PC-9 (cell line): ENCODE measurements at regions not wholly inside any gene's neighbourhood (a gene's known extent, or its start where the extent isn't known, plus 50 kb on each side); places are given as distances from the start of the nearest gene placed in this dataset.

ENCODE experiments used
- BruUV-seq: library from RNA; stranded (reverse); fragments of 400-500 nt; replicated peaks from 2 replicates; lab custom pipeline; 2021; lab: Mats Ljungman, UMichigan
- CTCF ChIA-PET: fragments of 300-600 bp; sonication (Branson Sonifier 250); formaldehyde crosslinking; loops from one replicate; lab custom pipeline; 2022; ENCODE audit warnings: antibody characterized with exemption; lab: Charles Lee
- POLR2A ChIA-PET: fragments of 300-600 bp; sonication (Branson Sonifier 250); formaldehyde crosslinking; loops from one replicate; lab custom pipeline; 2022; ENCODE audit warnings: antibody characterized with exemption; ENCODE audit not compliant: unreplicated experiment; lab: Charles Lee
- DNase-seq, 2 experiments: peaks; one replicate each; pipeline versions ENCODE4 v3.0.0 to v3.0.0-alpha.2; 2015 to 2022; ENCODE audit warnings: mixed read lengths in 1 of 2
- H2AFZ ChIP-seq: fragments of 200-600 bp; sonication (generic); 2 replicates; pipeline ENCODE4 v1.8.1; 2017; ENCODE audit warnings: antibody characterized with exemption
- H3F3A ChIP-seq: fragments of 200-600 bp; sonication (generic); 2 replicates; pipeline ENCODE4 v1.8.1; 2017; ENCODE audit warnings: antibody characterized with exemption, mild to moderate bottlenecking, low read depth; ENCODE audit not compliant: insufficient read depth
- H3K27ac ChIP-seq: fragments of 200-600 bp; sonication (generic); 2 replicates; pipeline ENCODE4 v1.6.1; 2016; ENCODE audit warnings: mixed run types
- H3K27me3 ChIP-seq: fragments of 200-600 bp; sonication (generic); 2 replicates; pipeline ENCODE4 v1.6.1; 2016; ENCODE audit warnings: low read depth, mixed run types; ENCODE audit not compliant: insufficient read depth
- H3K36me3 ChIP-seq: fragments of 200-600 bp; sonication (generic); 2 replicates; pipeline ENCODE4 v1.6.1; 2016; ENCODE audit warnings: low read depth, mixed run types
- H3K4me1 ChIP-seq: fragments of 200-600 bp; sonication (generic); replicated peaks from 2 replicates; pipeline ENCODE4 v1.6.1; 2016; ENCODE audit warnings: mixed run types; ENCODE audit not compliant: insufficient read depth
- H3K4me2 ChIP-seq: fragments of 200-600 bp; sonication (generic); 2 replicates; pipeline ENCODE4 v1.6.1; 2017; ENCODE audit warnings: mixed run types
- H3K4me3 ChIP-seq: fragments of 200-600 bp; sonication (generic); 2 replicates; pipeline ENCODE4 v1.6.1; 2016; ENCODE audit warnings: mixed run types
- H3K79me2 ChIP-seq: fragments of 200-600 bp; sonication (generic); 2 replicates; pipeline ENCODE4 v1.6.1; 2017; ENCODE audit warnings: low read depth, mixed run types
- H3K9me2 ChIP-seq: fragments of 200-600 bp; sonication (generic); 2 replicates; pipeline ENCODE4 v1.8.1; 2017; ENCODE audit warnings: mild to moderate bottlenecking; ENCODE audit not compliant: insufficient read depth
- H3K9me3 ChIP-seq: fragments of 200-600 bp; sonication (generic); 2 replicates; pipeline ENCODE4 v1.8.1; 2016; ENCODE audit warnings: low read depth; ENCODE audit not compliant: insufficient read depth
- H4K20me1 ChIP-seq: fragments of 200-600 bp; sonication (generic); 2 replicates; pipeline ENCODE4 v1.8.1; 2017; ENCODE audit not compliant: insufficient read depth
- CTCF ChIP-seq: fragments of 200-600 bp; sonication (generic); conservative IDR thresholded peaks from 2 replicates; pipeline ENCODE4 v1.6.1; 2017; ENCODE audit warnings: mixed run types, antibody characterized with exemption, mild to moderate bottlenecking, moderate library complexity
- EZH2 ChIP-seq: fragments of 200-600 bp; sonication (generic); IDR thresholded peaks from 2 replicates; pipeline ENCODE4 v1.8.0; 2017; ENCODE audit warnings: antibody characterized with exemption, low read depth
- intact Hi-C: fragments of 100-400 bp; cut with micrococcal nuclease; formaldehyde crosslinking; loops from one replicate; pipeline ENCODE4 v1.10.0; 2022; ENCODE audit not compliant: unreplicated experiment

- Histone ChIP-seq H3K27ac (no peak overlapping the region), H3K4me1 (no peaks in the 10 kb centered on the region), H2AFZ (no peak overlapping the region), H3F3A (no peaks in the 10 kb centered on the region), H3K36me3 (no peaks in the 10 kb centered on the region), H3K9me2 (no peaks in the 10 kb centered on the region; the same call in 1 of the 2 replicates), H3K4me2 (no peak overlapping the region), H3K4me3 (no peak overlapping the region), H3K27me3 (no peaks in the 10 kb centered on the region), H3K79me2 (no peaks in the 10 kb centered on the region), H4K20me1 (no peaks in the 10 kb centered on the region), H3K9me3 (no peaks in the 10 kb centered on the region)
- DNase-seq: no peak
- TF ChIP-seq EZH2: no peak
- TF ChIP-seq CTCF: no peak
- intact Hi-C loops: no loop called here
- ChIA-PET POLR2A (no interaction called here), CTCF (no interaction called here)
- BruUV-seq: no TSS peak
These were observed 570.7 kb downstream of the EPHA4 start for GRCh38 chr2:221001381-221001801.

- no peaks in the 10 kb centered on the region for H3K4me1 ChIP-seq
- TF ChIP-seq CTCF (no peak), EZH2 (no peak)
- no peaks in the 10 kb centered on the region for H3F3A ChIP-seq
- H3K4me3 ChIP-seq: no peak overlapping the region
- BruUV-seq: no TSS peak
- no peaks in the 10 kb centered on the region for H3K36me3 ChIP-seq
- no peaks in the 10 kb centered on the region; the same call in 1 of the 2 replicates for H3K9me2 ChIP-seq
- no peak overlapping the region for H3K4me2 ChIP-seq
- no peak for DNase-seq
- no peak overlapping the region for H2AFZ ChIP-seq
- intact Hi-C loops: no loop called here
- CTCF ChIA-PET: no interaction called here
- POLR2A ChIA-PET: no interaction called here
- no peaks in the 10 kb centered on the region for H3K27me3 ChIP-seq
- H3K9me3 ChIP-seq: no peaks in the 10 kb centered on the region
- H4K20me1 ChIP-seq: no peaks in the 10 kb centered on the region
- H3K27ac ChIP-seq: no peak overlapping the region
- H3K79me2 ChIP-seq: no peaks in the 10 kb centered on the region
These were observed 569.9 kb downstream of the EPHA4 start for GRCh38 chr2:221002101-221002685.

- Histone ChIP-seq H3K4me1 (no peaks in the 10 kb centered on the region), H3K9me3 (no peaks in the 10 kb centered on the region), H4K20me1 (no peaks in the 10 kb centered on the region), H3K27ac (no peak overlapping the region), H3K9me2 (no peaks in the 10 kb centered on the region; the same call in 1 of the 2 replicates), H3K36me3 (no peaks in the 10 kb centered on the region), H2AFZ (no peak overlapping the region), H3K27me3 (no peaks in the 10 kb centered on the region), H3K4me3 (no peak overlapping the region), H3F3A (no peaks in the 10 kb centered on the region), H3K4me2 (no peak overlapping the region), H3K79me2 (no peaks in the 10 kb centered on the region)
- DNase-seq: no peak
- ChIA-PET POLR2A (no interaction called here), CTCF (no interaction called here)
- no TSS peak for BruUV-seq
- TF ChIP-seq EZH2: no peak
- TF ChIP-seq CTCF: no peak
- intact Hi-C loops: no loop called here
These were observed 566.8 kb downstream of the EPHA4 start for GRCh38 chr2:221005338-221005737.
